K562 (cell line): ENCODE measurements at regions not wholly inside any gene's neighbourhood (a gene's known extent, or its start where the extent isn't known, plus 50 kb on each side); places are given as distances from the start of the nearest gene placed in this dataset.

Experiments used
- ATAC-seq: fragments of 200-7000 bp; cut with Tn5 transposase; 3 replicates; pipeline ENCODE4 v1.9.1; 2020; ENCODE audit warnings: moderate library complexity
- BruUV-seq: library from RNA; stranded (reverse); fragments of 400-500 nt; replicated peaks from 2 replicates; lab custom pipeline; 2021; lab: Mats Ljungman, UMichigan
- CTCF ChIA-PET: fragments of 300-600 bp; formaldehyde crosslinking; extraction: SDS; loops from one replicate; lab custom pipeline; 2021; ENCODE audit warnings: low intra/inter-chr PET ratio; lab: Yijun Ruan, JAX
- POLR2A ChIA-PET: fragments of 300-600, 350-650 bp; sonication (Branson Sonifier 250); formaldehyde crosslinking; extraction: SDS; loops from one replicate; lab custom pipeline; 2021; ENCODE audit warnings: antibody characterized with exemption, inconsistent platforms; lab: Yijun Ruan, JAX
- DNase-seq, 4 experiments: peaks; one replicate each; pipeline versions ENCODE4 v3.0.0 to v3.0.0-alpha.2; 2011 to 2018; ENCODE audit warnings: low spot score in 3 of 4, mixed read lengths in 3 of 4; ENCODE audit errors: extremely low read depth in 1 of 4
- FAIRE-seq: peaks from 2 replicates; lab custom pipeline; 2011; peaks lifted over from hg19 to GRCh38; lab: Jason Lieb, UNC
- H2AFZ ChIP-seq: 2 replicates; pipeline ENCODE4 v1.6.0; 2011; ENCODE audit warnings: low read depth, low read length, control low read depth, inconsistent platforms
- H3K27ac ChIP-seq: fragments of 200-600 bp; 3 replicates; pipeline ENCODE4 v1.8.0; 2011; ENCODE audit warnings: low read depth, mild to moderate bottlenecking, control low read depth, inconsistent platforms, low read length, moderate library complexity, mixed read lengths; ENCODE audit errors: extremely low read depth
- H3K27me3 ChIP-seq, 2 experiments: fragments of 300-600 bp in 1 of 2; 2 replicates in 1 of 2; 3 replicates in 1 of 2; pipeline versions ENCODE4 v1.6.0 to v1.8.0; 2011; ENCODE audit warnings: inconsistent platforms in 2 of 2, low read length in 2 of 2, mild to moderate bottlenecking in 1 of 2, mixed read lengths in 1 of 2, moderate library complexity in 1 of 2; ENCODE audit not compliant: control insufficient read depth in 2 of 2, insufficient read depth in 2 of 2
- H3K36me3 ChIP-seq: fragments of 300-600 bp; 3 replicates; pipeline ENCODE4 v1.8.0; 2011; ENCODE audit warnings: mild to moderate bottlenecking, low read length, inconsistent platforms; ENCODE audit not compliant: control insufficient read depth, insufficient read depth
- H3K4me1 ChIP-seq, 2 experiments: fragments of 200-600 bp in 1 of 2; replicated peaks in 1 of 2; 2 replicates in 1 of 2; 3 replicates in 1 of 2; pipeline versions ENCODE4 v1.5.1 to v1.8.0; 2011; ENCODE audit warnings: inconsistent platforms in 2 of 2, low read length in 2 of 2, mild to moderate bottlenecking in 1 of 2, mixed read lengths in 1 of 2, moderate library complexity in 1 of 2; ENCODE audit not compliant: control insufficient read depth in 2 of 2, insufficient read depth in 2 of 2
- H3K4me2 ChIP-seq: 2 replicates; pipeline ENCODE4 v1.6.1; 2011; ENCODE audit warnings: low read length, control low read depth, inconsistent platforms, mixed read lengths; ENCODE audit not compliant: insufficient read depth
- H3K4me3 ChIP-seq: fragments of 200-600 bp; sonication (generic), shearing (Covaris generic); 2 replicates; pipeline ENCODE4 v1.5.1; 2016; ENCODE audit warnings: control low read depth, inconsistent platforms
- H3K79me2 ChIP-seq: fragments of 200-600 bp; 3 replicates; pipeline ENCODE4 v1.8.0; 2011; ENCODE audit warnings: low read length, inconsistent platforms; ENCODE audit not compliant: control insufficient read depth, insufficient read depth
- H3K9ac ChIP-seq, 2 experiments: 2 replicates each; pipeline versions ENCODE4 v1.6.0 to v1.6.1; 2011; ENCODE audit warnings: low read depth in 2 of 2, low read length in 2 of 2, control low read depth in 1 of 2, inconsistent platforms in 1 of 2, mild to moderate bottlenecking in 1 of 2, mixed read lengths in 1 of 2; ENCODE audit not compliant: insufficient read depth in 1 of 2
- H3K9me1 ChIP-seq: one replicate; pipeline ENCODE4 v1.6.0; 2011; ENCODE audit warnings: inconsistent platforms, mild to moderate bottlenecking, low read length, moderate library complexity; ENCODE audit not compliant: control insufficient read depth, insufficient read depth
- H3K9me3 ChIP-seq: replicated peaks from 2 replicates; pipeline ENCODE4 v1.5.1; 2011; ENCODE audit warnings: low read depth, low read length, inconsistent platforms; ENCODE audit not compliant: control insufficient read depth, insufficient read depth
- H4K20me1 ChIP-seq: replicated peaks from 2 replicates; pipeline ENCODE4 v1.6.1; 2011; ENCODE audit warnings: low read length, inconsistent platforms, mixed read lengths; ENCODE audit not compliant: control insufficient read depth, insufficient read depth
- BMI1 ChIP-seq: fragments of 150-350 bp; IDR thresholded peaks from 2 replicates; pipeline ENCODE4 v1.6.1; 2014; ENCODE audit warnings: low read length
- EGR1 ChIP-seq: fragments of 450-650 bp; conservative IDR thresholded peaks from 2 replicates; pipeline ENCODE4 v1.6.1; 2017; ENCODE audit warnings: mild to moderate bottlenecking
- HOXB6 ChIP-seq: fragments of 250-450 bp; sonication (Bioruptor Pico); IDR thresholded peaks from 2 replicates; pipeline ENCODE4 v1.5.1; 2022; ENCODE audit warnings: mild to moderate bottlenecking, borderline replicate concordance
- KDM1A ChIP-seq, 2 experiments: fragments of 450-650 bp; IDR thresholded peaks; 2 replicates each; pipeline ENCODE4 v1.6.1; 2016; ENCODE audit warnings: mild to moderate bottlenecking in 2 of 2
- LARP7 ChIP-seq: fragments of 450-650 bp; IDR thresholded peaks from 2 replicates; pipeline ENCODE4 v1.6.1; 2016
- LCOR ChIP-seq: sonication (generic); formaldehyde crosslinking; IDR thresholded peaks from 2 replicates; pipeline ENCODE4 v1.8.0; 2022; ENCODE audit warnings: mild to moderate bottlenecking, missing genetic modification reagents
- PML ChIP-seq: IDR thresholded peaks from 2 replicates; pipeline ENCODE4 v1.6.1; 2012; ENCODE audit warnings: low read length, inconsistent platforms
- RBM22 ChIP-seq: fragments of 200-400 bp; formaldehyde crosslinking; IDR thresholded peaks from 2 replicates; pipeline ENCODE4 v1.6.1; 2018; ENCODE audit warnings: low read length, low read depth; ENCODE audit not compliant: poor library complexity, severe bottlenecking
- TEAD4 ChIP-seq, 2 experiments: sonication (generic) in 1 of 2; formaldehyde crosslinking in 1 of 2; IDR thresholded peaks; 2 replicates each; pipeline versions ENCODE4 v1.6.1 to v1.8.0; 2012 to 2022; ENCODE audit warnings: borderline replicate concordance in 1 of 2, inconsistent platforms in 1 of 2, low read length in 1 of 2, mild to moderate bottlenecking in 1 of 2, missing genetic modification reagents in 1 of 2
- TOE1 ChIP-seq, 2 experiments: fragments of 450-650 bp in 1 of 2; sonication (generic) in 1 of 2; formaldehyde crosslinking in 1 of 2; IDR thresholded peaks; 2 replicates each; pipeline versions ENCODE4 v1.7.1 to v1.8.0; 2016 to 2022; ENCODE audit warnings: borderline replicate concordance in 2 of 2, mild to moderate bottlenecking in 2 of 2, antibody characterized with exemption in 1 of 2, inconsistent platforms in 1 of 2, low read depth in 1 of 2, missing genetic modification reagents in 1 of 2, moderate library complexity in 1 of 2
- TSHZ1 ChIP-seq: fragments of 250-450 bp; sonication (Bioruptor Pico); IDR thresholded peaks from 2 replicates; pipeline ENCODE4 v1.4.0; 2020; ENCODE audit warnings: mild to moderate bottlenecking, moderate library complexity
- ZNF584 ChIP-seq: fragments of 200-800 bp; sonication (Bioruptor generic); IDR thresholded peaks from 2 replicates; pipeline ENCODE4 v1.6.1; 2016; ENCODE audit warnings: low read depth, mild to moderate bottlenecking, missing genetic modification characterization, missing compliant biosample characterization
- ZNF644 ChIP-seq: fragments of 200-800 bp; sonication (Bioruptor generic); IDR thresholded peaks from 2 replicates; pipeline ENCODE4 v1.6.1; 2016; ENCODE audit warnings: low read depth, missing genetic modification characterization, missing compliant biosample characterization
- ZNF764 ChIP-seq: fragments of 250-450 bp; sonication (Bioruptor Pico); IDR thresholded peaks from 2 replicates; pipeline ENCODE4 v1.4.0; 2020; ENCODE audit warnings: low read depth, mild to moderate bottlenecking, moderate library complexity
- whole genome bisulfite sequencing: fragments of 100-300 bp; shearing (Covaris generic); methylation state at CpG from one replicate; pipeline ENCODE4 v1.1.6; 2016; ENCODE audit warnings: low coverage, mixed read lengths; ENCODE audit not compliant: insufficient coverage; ENCODE audit errors: missing lambda C conversion rate; 5-methylcytosine and 5-hydroxymethylcytosine counted together
- in situ Hi-C: fragments of 300-500 bp; cut with MboI; formaldehyde crosslinking; loops from 4 replicates; pipeline ENCODE4 v1.15.0; 2018; ENCODE audit warnings: inconsistent platforms, mixed read lengths
- intact Hi-C: fragments of 100-400 bp; cut with micrococcal nuclease; formaldehyde crosslinking; loops from 2 replicates; pipeline ENCODE4 v1.14.2; 2022
- TF ChIP-seq, protein P1 (sequence below): IDR thresholded peaks from 3 replicates; pipeline ENCODE4 v1.6.1; 2011; ENCODE audit warnings: borderline replicate concordance, mild to moderate bottlenecking, moderate library complexity; ENCODE audit not compliant: insufficient read length; ENCODE audit errors: extremely low read depth

DNA sequence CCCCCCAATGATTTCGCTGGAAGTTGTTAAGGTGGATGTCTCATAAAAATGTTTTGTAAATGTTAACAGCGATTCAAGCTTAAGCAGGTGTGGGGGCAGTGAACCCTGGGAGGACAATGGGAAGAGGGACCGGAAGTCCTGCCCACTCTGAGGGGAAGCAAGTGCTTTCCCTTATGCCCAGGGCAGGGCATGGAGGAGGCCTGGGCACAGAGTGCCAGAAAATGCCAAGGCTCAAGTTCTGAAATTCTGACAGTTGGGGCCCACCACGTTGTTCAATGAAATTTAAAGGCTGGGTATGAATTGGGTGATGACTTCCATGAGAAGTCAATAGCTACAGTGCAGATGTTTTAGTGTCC, 132.7 kb upstream of the SALL4 start (continued):
- TF ChIP-seq TOE1 (IDR thresholded peaks at IDR 0.05; ENCODE audit: borderline replicate concordance) (no peak), TOE1 (CRISPR knock-in tag; IDR thresholded peaks at IDR 0.05; ENCODE audit: borderline replicate concordance, low read depth) (no peak), ZNF764 (CRISPR knock-in tag) (no peak), EGR1 (no peak), PML (no peak)

DNA sequence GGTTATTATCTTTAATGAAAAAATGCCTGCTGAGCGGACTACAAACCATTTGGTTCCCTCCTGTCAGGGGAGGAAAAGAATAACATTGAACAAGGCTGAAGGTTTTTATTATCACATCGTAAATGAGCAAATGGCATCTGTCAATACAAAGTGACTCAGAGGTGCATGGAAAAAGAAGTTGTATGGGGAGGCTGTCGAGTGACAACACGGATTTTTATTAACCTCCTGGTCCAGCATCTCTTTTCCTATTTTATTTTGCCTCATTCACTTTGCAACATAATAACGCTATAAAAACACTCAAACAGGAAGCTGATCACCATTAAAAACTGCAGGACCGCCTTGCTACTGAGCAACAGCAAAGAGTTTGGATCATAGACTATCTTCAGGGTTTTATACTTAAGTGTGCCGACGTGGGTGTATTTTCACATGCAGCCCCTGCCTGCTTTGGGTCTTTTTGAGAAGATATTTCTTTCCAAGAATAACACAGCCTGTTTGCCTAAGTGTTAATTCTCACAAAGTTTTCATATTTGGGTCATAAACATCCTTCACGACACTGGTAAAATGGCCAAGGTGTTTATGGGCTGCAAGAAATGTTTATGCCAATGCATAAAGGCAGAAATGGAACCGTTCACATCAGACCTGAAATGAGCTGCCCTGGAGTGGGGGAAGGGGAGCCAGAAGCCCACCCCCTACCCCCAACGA, 132.1 kb upstream of the SALL4 start:
- H3K27me3 ChIP-seq: peaks cover 20 to 22% of the 10 kb centered on the region in 2 experiments; a peak in 3 of 5 replicates
- H3K4me2 ChIP-seq: no peak overlapping the region
- CTCF ChIA-PET: no interaction called here
- DNase-seq (no peak), FAIRE-seq (no peak), ATAC-seq (no peak)
- BruUV-seq: no TSS peak
- H3K4me3 ChIP-seq: no peak overlapping the region
- WGBS: 0% methylated on average over 11 of the region's 11 CpGs
- in situ Hi-C loops: no loop called here
- intact Hi-C loops: no loop called here
- no peaks in the 10 kb centered on the region for H3K4me1 ChIP-seq
- no peaks in the 10 kb centered on the region for H4K20me1 ChIP-seq
- POLR2A ChIA-PET: interaction anchor here (1.0 kb wide), 1 partner anchor 14 kb away, joined by 3 read pairs; no protein-coding TSS in a partner anchor
- H3K9me1 ChIP-seq: no peaks in the 10 kb centered on the region
- H3K79me2 ChIP-seq: no peaks in the 10 kb centered on the region
- H3K27ac ChIP-seq: no peak overlapping the region
- H2AFZ ChIP-seq: no peak overlapping the region
- H3K9me3 ChIP-seq: no peaks in the 10 kb centered on the region
- H3K36me3 ChIP-seq: no peaks in the 10 kb centered on the region
- H3K9ac ChIP-seq: no peak overlapping the region
- TF ChIP-seq LARP7: no peak
- no peak for TF ChIP-seq TEAD4 (IDR thresholded peaks at IDR 0.05; ENCODE audit: low read length)
- no peak for TF ChIP-seq TEAD4 (CRISPR knock-in tag; IDR thresholded peaks at IDR 0.05; ENCODE audit: borderline replicate concordance)
- no peak for TF ChIP-seq ZNF584 (CRISPR knock-in tag)
- no peak for TF ChIP-seq HOXB6 (CRISPR knock-in tag)
- no peak for TF ChIP-seq TSHZ1
- TF ChIP-seq RBM22: no peak
- no peak for TF ChIP-seq BMI1
- no peak for TF ChIP-seq LCOR (CRISPR knock-in tag)
- TF ChIP-seq, protein P1, sequence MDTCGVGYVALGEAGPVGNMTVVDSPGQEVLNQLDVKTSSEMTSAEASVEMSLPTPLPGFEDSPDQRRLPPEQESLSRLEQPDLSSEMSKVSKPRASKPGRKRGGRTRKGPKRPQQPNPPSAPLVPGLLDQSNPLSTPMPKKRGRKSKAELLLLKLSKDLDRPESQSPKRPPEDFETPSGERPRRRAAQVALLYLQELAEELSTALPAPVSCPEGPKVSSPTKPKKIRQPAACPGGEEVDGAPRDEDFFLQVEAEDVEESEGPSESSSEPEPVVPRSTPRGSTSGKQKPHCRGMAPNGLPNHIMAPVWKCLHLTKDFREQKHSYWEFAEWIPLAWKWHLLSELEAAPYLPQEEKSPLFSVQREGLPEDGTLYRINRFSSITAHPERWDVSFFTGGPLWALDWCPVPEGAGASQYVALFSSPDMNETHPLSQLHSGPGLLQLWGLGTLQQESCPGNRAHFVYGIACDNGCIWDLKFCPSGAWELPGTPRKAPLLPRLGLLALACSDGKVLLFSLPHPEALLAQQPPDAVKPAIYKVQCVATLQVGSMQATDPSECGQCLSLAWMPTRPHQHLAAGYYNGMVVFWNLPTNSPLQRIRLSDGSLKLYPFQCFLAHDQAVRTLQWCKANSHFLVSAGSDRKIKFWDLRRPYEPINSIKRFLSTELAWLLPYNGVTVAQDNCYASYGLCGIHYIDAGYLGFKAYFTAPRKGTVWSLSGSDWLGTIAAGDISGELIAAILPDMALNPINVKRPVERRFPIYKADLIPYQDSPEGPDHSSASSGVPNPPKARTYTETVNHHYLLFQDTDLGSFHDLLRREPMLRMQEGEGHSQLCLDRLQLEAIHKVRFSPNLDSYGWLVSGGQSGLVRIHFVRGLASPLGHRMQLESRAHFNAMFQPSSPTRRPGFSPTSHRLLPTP: no peak
- TF ChIP-seq ZNF644: no peak
- no peak for TF ChIP-seq KDM1A (IDR thresholded peaks at IDR 0.05)
